DMS 273 treated with DMSO at 0.1 percent for 48 hours (cell line): ENCODE measurements at regions not wholly inside any gene's neighbourhood (a gene's known extent, or its start where the extent isn't known, plus 50 kb on each side); places are given as distances from the start of the nearest gene placed in this dataset.
A peak's percentile ranks its signal among the peaks of the same experiment; 100 is the strongest.
"Not testable (repeated sequence)": the region's sequence is repeated elsewhere in the genome, so short reads cannot be mapped to it uniquely, and the experiment has no call there.

ENCODE experiments used
- DNase-seq: peaks from one replicate; lab custom pipeline; 2025; lab: John Stamatoyannopoulos, UW

- not testable (repeated sequence) for DNase-seq
These were observed 50.2 kb upstream of the FCGR2A start for GRCh38 chr1:161454865-161455707.

GRCh38 chr1:161453950-161454864, 51.0 kb upstream of the FCGR2A start:
- not testable (repeated sequence) for DNase-seq

- DNase-seq, result not testable (repeated sequence)
These were observed 53.4 kb upstream of the FCGR2A start for GRCh38 chr1:161451698-161452348.

GRCh38 chr1:161447760-161448332, 57.4 kb upstream of the FCGR2A start:
- not testable (repeated sequence) for DNase-seq

- DNase-seq, result not testable (repeated sequence)
These were observed 58.1 kb upstream of the FCGR2A start for GRCh38 chr1:161447040-161447759.

GRCh38 chr1:161444725-161445124, 60.5 kb upstream of the FCGR2A start:
- not testable (repeated sequence) for DNase-seq

- DNase-seq, result not testable (repeated sequence)
These were observed 61.0 kb upstream of the FCGR2A start for GRCh38 chr1:161444255-161444654.

GRCh38 chr1:161440312-161440894, 64.9 kb upstream of the FCGR2A start:
- DNase-seq, result no peak

- DNase-seq, result no peak
These were observed 65.7 kb upstream of the FCGR2A start for GRCh38 chr1:161439280-161440232.

- not testable (repeated sequence) for DNase-seq
These were observed 65.5 kb upstream of the CFAP126 start for GRCh38 chr1:161433191-161433590.

GRCh38 chr1:161432091-161432490, 64.4 kb upstream of the CFAP126 start:
- DNase-seq, result no peak

- no peak for DNase-seq
These were observed 60.2 kb upstream of the CFAP126 start for GRCh38 chr1:161427733-161428516.

GRCh38 chr1:161422914-161423313, 55.2 kb upstream of the CFAP126 start:
- DNase-seq, result not testable (repeated sequence)

GRCh38 chr1:161421456-161421855, 53.8 kb upstream of the CFAP126 start:
- DNase-seq, result peak; percentile 60

- no peak for DNase-seq
These were observed 53.2 kb upstream of the CFAP126 start for GRCh38 chr1:161420763-161421455.

GRCh38 chr1:161417536-161417935, 49.9 kb upstream of the CFAP126 start:
- DNase-seq, result not testable (repeated sequence)
